NCI-H146 treated with DMSO at 0.1 percent for 48 hours (cell line): ENCODE measurements at regions not wholly inside any gene's neighbourhood (a gene's known extent, or its start where the extent isn't known, plus 50 kb on each side); places are given as distances from the start of the nearest gene placed in this dataset.
"Not testable (repeated sequence)": the region's sequence is repeated elsewhere in the genome, so short reads cannot be mapped to it uniquely, and the experiment has no call there.

ENCODE experiments used
- DNase-seq: peaks from one replicate; lab custom pipeline; 2025; ENCODE audit not compliant: unreplicated experiment; lab: John Stamatoyannopoulos, UW

DNA sequence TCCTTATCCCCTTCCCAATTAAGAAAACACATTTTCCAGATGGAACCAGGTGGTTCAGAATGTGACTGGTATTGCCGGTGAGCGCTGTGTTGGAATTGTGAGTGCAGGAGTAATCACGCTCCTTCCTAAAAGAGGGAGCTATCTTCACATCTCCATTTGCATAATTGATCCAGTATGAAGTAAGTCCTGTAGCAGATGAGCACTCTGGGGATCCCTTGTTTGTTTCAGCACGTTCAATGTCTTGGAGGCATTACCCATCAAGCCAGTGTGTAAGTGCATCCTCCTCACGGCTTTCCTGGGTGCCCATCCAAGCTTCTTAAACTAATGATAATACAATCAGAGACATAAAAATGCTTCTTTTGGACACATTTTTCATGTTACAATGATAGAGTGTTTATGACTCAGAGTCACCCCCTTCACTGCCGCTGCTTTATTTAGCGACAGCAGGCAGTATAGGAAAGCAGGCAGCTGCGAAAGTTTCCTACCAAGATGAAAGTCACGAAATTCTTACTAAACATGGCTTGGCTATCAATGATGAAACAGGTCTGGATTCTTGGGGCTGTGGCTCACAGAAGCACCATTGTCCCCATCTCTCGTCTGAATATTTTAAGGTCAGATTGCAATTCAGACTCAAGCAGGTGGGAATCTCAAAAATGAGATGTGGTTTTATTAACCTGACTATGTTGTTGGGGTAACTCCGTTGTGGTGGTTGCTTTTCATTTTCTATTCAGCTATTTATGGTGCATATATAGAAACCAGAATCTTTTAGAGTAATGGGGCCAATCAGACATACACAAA lies 346.3 kb upstream of the MDFIC2 start:
- no peak for DNase-seq

DNA sequence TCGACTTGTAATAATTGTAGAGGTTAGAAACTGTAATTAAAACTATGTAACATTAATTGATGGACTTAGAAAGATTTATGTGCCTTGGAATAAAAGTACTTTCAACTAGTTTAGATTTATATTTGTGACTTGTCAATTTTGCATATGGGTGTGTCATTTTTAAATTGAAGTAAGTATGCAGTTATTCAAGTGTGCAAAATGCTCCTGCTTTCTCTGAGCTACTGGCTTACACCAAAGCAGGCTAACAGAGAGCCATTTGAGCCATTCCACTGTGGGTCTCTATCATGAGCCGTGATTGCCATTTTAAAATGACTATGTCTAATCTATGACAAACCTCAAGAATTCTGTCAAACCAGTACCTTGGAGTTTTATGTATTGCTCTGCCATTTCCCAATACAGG lies 345.0 kb upstream of the MDFIC2 start:
- no peak for DNase-seq

- DNase-seq, result no peak
Measured at GRCh38 chr3:70647823-70648222, 335.4 kb upstream of the MDFIC2 start.

- DNase-seq, result no peak
Measured at GRCh38 chr3:70647094-70647493, 334.7 kb upstream of the MDFIC2 start.

GRCh38 chr3:70646635-70647034 lies 334.2 kb upstream of the MDFIC2 start:
- no peak for DNase-seq

- DNase-seq, result no peak
Measured at GRCh38 chr3:70640481-70640880, 328.0 kb upstream of the MDFIC2 start.

DNA sequence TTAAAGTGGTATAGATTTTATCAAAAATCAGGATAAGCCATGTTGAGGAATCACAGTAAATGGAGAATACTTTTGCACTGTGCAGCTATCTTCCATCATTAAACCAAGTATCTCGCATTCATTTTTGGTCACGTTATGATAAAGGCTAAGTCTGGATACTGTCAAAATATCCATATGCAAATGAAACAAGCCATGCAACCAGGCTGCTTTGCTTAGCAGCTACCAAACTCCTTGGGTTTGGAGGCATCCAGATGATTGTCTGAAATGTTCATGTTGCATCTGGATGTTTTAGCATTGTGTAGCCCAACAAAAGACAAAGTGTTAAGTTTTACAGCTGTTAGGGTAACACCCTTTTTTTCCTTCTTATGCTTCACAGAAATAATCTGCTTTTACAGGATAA lies 322.9 kb upstream of the MDFIC2 start:
- no peak for DNase-seq

DNA sequence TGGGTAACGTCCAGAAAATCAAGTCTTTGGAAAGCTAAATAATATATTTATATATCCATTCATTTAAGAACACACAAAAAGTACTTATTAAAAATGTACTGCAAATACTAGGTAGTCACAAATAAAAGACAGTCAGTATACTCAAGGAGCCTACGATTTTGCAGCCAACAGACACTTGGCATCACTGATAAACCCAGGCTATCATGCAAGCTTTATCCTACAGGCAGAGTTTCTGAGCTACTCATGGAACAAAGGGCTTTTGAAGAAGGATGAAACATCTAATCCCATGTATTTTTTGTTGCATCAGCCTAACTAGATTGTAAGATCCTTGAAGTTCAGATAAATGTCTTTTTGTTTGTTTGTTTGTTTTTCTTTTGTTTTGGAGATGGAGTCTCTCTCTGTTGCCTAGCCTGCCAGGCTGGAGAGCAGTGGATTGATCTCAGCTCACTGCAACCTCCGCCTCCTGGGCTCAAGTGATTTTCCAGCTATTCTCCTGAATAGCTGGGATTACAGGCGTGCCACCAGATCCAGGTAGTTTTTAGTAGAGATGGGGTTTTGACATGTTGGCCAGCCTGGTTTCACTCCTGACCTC lies 319.4 kb upstream of the MDFIC2 start:
- DNase-seq, result no peak

GRCh38 chr3:70621451-70621850 lies 309.0 kb upstream of the MDFIC2 start:
- no peak for DNase-seq

- DNase-seq, result peak; percentile 66
Measured at GRCh38 chr3:70620956-70621355, 308.5 kb upstream of the MDFIC2 start.

DNA sequence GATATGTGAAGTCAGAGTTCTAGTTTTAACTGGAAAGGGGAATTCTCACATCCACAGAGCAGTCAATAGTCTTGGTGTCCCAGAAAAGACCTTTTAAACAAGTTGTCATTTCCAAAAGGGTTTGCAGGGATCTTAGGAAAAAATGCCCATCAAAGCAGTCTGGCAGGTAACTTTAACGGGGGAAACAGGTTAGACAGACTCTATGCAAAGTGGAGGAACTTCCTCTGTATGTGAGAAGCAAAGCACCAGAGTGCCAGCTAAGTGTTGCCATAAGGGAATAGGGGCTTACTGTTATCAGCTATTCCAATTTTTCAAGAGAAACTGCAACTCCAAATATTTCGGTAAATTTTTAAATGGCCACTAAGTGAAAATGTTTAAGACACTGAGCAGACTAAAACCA lies 307.9 kb upstream of the MDFIC2 start:
- DNase-seq, result no peak

DNA sequence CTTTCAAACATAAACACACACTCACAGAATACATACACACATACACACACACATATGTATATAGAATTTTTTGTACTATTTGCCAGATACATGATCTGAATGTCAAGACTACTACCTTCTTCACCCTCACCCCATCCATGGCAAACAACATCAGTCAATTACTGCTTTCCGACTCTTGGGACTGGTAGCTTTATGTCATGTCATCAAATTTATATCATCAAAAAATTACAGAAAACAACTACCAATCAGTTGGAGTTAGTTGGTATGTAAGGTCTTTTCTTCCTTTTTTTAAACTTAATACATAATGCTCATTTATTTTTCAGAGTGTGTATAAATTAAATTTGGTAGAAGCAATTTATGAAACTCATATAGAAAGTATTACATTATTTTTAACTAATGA lies 305.7 kb upstream of the MDFIC2 start:
- DNase-seq, result no peak

GRCh38 chr3:70617349-70617748 lies 304.9 kb upstream of the MDFIC2 start:
- DNase-seq, result not testable (repeated sequence)

GRCh38 chr3:70615286-70615685 lies 302.8 kb upstream of the MDFIC2 start:
- no peak for DNase-seq

DNA sequence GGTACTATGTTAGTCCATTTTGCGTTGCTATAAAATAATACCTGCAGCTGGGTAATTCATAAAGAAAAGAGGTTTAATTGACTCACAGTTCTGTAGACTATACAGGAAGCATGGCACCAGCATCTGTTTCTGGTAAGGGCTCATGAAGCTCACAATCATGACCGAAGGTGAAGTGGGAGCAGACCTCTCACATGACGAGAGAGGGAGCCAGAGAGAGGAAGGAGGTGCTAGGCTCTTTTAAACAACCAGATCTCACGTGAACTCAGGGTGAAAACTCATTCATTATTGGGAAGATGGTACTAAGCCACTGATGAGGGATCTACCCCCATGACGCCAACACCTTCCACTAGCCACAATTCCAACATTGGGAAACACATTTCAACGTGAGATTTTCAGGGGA lies 301.7 kb upstream of the MDFIC2 start:
- DNase-seq, result no peak

DNA sequence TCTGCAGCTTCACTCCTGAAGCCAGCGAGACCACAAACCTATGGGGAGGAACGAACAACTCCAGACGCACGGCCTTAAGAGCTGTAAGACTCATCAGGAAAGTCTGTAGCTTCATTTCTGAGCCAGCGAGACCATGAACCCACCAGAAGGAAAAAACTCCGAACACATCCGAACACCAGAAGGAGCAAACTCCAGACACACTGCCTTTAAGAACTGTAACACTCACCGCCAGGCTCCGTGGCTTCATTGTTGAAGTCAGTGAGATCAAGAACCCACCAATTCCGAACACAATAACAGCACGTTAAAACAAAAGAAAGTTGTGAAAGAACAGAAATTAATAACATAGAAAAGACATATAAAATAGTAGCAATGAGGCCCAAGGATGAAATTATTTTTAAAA lies 300.5 kb upstream of the MDFIC2 start:
- no peak for DNase-seq

DNA sequence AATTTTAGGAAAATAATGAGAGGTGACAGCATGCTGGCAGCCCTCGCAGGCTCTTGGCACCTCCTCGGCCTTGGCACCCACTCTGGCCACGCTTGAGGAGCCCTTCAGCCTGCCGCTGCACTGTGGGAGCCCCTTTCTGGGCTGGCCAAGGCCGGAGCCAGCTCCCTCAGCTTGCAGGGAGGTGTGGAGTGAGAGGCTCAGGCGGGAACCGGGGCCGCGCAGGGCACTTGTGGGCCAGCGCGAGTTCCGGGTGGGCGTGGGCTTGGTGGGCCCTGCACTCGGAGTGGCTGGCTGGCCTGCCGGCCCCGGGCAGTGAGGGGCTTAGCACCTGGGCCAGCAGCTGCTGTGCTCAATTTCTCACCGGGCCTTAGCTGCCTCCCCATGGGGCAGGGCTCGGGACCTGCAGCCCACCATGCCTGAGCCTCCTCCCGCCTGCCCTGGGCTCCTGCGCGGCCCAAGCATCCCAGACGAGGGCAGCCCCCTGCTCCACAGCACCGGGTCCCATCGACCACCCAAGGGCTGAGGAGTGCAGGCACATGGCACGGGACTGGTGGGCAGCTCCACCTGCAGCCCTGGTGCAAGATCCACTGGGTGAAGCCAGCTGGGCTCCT lies 299.3 kb upstream of the MDFIC2 start:
- not testable (repeated sequence) for DNase-seq

DNA sequence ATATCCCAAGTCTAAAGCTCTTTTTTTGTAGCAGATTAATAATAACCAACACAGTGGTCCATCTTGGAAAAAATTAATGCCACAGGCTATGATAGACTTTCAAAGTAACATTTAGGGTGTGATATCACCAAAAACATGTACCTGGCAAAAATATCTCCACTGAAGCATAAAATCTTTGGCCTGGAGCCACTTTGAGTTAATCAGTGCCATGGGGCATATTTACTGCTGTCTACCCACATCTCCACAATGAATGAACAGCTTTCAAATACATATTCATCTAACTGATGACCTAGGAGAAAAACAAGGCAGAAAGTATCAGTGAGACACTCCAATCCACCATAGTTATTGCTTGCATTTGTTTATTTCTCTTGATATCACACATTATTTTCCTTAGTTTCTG lies 296.0 kb upstream of the MDFIC2 start:
- DNase-seq, result no peak

DNA sequence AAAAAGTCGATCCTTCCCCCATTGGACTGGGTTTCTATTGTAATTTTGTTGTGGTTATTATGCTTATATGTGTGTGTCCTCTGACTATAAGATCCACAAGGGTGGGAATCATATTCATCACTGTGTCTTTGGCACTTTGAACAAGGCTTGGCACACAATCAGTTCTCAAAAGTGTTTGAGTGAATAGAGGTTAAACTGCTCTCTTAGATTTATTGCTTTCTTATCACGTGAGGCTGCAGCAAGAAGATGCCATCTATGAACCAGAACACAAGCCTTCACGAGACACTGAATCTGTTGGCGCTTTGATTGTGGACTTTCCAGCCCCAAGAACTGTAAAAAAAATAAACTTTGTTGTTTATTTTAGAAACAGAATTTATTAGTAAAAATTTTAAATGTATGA lies 295.0 kb upstream of the MDFIC2 start:
- no peak for DNase-seq

- no peak for DNase-seq
Measured at GRCh38 chr3:70606018-70606417, 293.6 kb upstream of the MDFIC2 start.

DNA sequence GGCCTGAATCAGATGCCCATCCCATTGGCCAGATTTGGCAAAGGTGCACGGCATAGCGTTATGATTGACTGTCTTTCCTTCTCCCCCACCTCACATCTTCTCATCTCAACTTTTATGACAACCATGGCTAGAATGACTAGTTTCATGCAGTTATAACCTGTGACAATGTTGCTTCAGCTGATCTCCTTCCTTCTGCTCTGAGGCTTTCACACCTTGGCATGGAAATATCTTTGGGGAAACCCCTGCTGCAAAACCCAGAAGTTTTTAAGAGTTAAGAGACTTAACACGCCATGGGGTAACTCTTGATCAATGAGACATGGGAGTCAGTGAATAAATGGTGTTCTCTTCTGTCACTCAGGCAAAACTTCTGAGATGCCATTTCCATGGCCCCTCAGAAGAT lies 290.7 kb upstream of the MDFIC2 start:
- DNase-seq, result no peak

DNA sequence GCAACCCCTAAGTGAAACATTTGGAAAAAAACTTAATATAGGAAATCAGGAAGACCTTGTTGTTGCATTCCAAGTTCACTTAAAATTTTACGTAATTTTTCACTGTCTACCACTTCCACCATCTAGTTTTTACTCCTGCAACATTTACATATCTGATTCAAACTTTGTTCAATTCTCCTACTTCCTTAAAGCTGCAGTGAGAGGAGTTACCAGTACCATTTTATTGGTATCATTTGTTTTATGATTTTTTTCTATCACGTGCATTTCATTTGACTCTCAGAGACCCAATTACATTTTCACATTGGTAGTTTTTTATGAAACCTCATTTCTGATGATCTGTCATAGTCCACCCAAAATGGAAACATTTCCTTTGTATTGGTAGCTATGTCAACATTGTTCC lies 284.9 kb upstream of the MDFIC2 start:
- DNase-seq, result no peak
